HG03378 (cell line): ENCODE measurements at regions not wholly inside any gene's neighbourhood (a gene's known extent, or its start where the extent isn't known, plus 50 kb on each side); places are given as distances from the start of the nearest gene placed in this dataset.

Experiments
- ATAC-seq: cut with Tn5 transposase; IDR thresholded peaks from one replicate; pipeline ENCODE4 v1.9.1; 2021; ENCODE audit warnings: mild to moderate bottlenecking, moderate library complexity; ENCODE audit not compliant: unreplicated experiment

- ATAC-seq: no peak
Observed at GRCh38 chr13:76461484-76461883, 424.7 kb downstream of the KCTD12 start.

GRCh38 chr13:76459863-76460262 lies 426.3 kb downstream of the KCTD12 start:
- no peak for ATAC-seq

GRCh38 chr13:76455960-76456359 lies 430.2 kb downstream of the KCTD12 start:
- no peak for ATAC-seq

- ATAC-seq: no peak
Observed at GRCh38 chr13:76454991-76455390, 431.2 kb downstream of the KCTD12 start.

- ATAC-seq: no peak
Observed at GRCh38 chr13:76449716-76450115, 436.5 kb downstream of the KCTD12 start.

- no peak for ATAC-seq
Observed at GRCh38 chr13:76446191-76446590, 440.0 kb downstream of the KCTD12 start.

- ATAC-seq: peak; percentile 96
Observed at GRCh38 chr13:76440568-76440967, 445.6 kb downstream of the KCTD12 start.

- ATAC-seq: no peak
Observed at GRCh38 chr13:76439546-76439945, 446.7 kb downstream of the KCTD12 start.

GRCh38 chr13:76438050-76438449 lies 448.2 kb downstream of the KCTD12 start:
- ATAC-seq: no peak

GRCh38 chr13:76425935-76426334 lies 460.3 kb downstream of the KCTD12 start:
- no peak for ATAC-seq

- ATAC-seq: no peak
Observed at GRCh38 chr13:76421011-76421410, 465.2 kb downstream of the KCTD12 start.

- no peak for ATAC-seq
Observed at GRCh38 chr13:76418404-76418803, 467.8 kb downstream of the KCTD12 start.

GRCh38 chr13:76414320-76414719 lies 471.9 kb downstream of the KCTD12 start:
- ATAC-seq: no peak

GRCh38 chr13:76406243-76406642 lies 480.0 kb downstream of the KCTD12 start:
- no peak for ATAC-seq

GRCh38 chr13:76398425-76398824 lies 487.8 kb downstream of the KCTD12 start:
- no peak for ATAC-seq

GRCh38 chr13:76397413-76397812 lies 488.8 kb downstream of the KCTD12 start:
- no peak for ATAC-seq

- ATAC-seq: no peak
Observed at GRCh38 chr13:76389321-76389720, 496.9 kb downstream of the KCTD12 start.

GRCh38 chr13:76387566-76387965 lies 498.6 kb downstream of the KCTD12 start:
- ATAC-seq: no peak

- ATAC-seq: no peak
Observed at GRCh38 chr13:76386321-76386720, 499.9 kb downstream of the KCTD12 start.

GRCh38 chr13:76385586-76385985 lies 500.6 kb downstream of the KCTD12 start:
- ATAC-seq: no peak

GRCh38 chr13:76383676-76384461 lies 502.3 kb downstream of the KCTD12 start:
- ATAC-seq: no peak

GRCh38 chr13:76380446-76381065 lies 505.6 kb downstream of the KCTD12 start:
- ATAC-seq: no peak
